Keratinocyte (primary cell): ENCODE measurements at regions not wholly inside any gene's neighbourhood (a gene's known extent, or its start where the extent isn't known, plus 50 kb on each side); places are given as distances from the start of the nearest gene placed in this dataset.
"Not testable (repeated sequence)": the region's sequence is repeated elsewhere in the genome, so short reads cannot be mapped to it uniquely, and the experiment has no call there.

Experiments
- DNase-seq: peaks from one replicate; pipeline ENCODE4 v3.0.0-alpha.2; 2011; ENCODE audit warnings: low read depth, missing footprints, low spot score
- FAIRE-seq: peaks from 2 replicates; lab custom pipeline; 2011; peaks lifted over from hg19 to GRCh38; lab: Jason Lieb, UNC
- H2AFZ ChIP-seq: 2 replicates; pipeline ENCODE4 v1.6.0; 2012; ENCODE audit warnings: low read length, control low read depth, inconsistent platforms; ENCODE audit not compliant: control insufficient read depth
- H3K27ac ChIP-seq: 2 replicates; pipeline ENCODE4 v1.5.1; 2011; ENCODE audit warnings: low read length; ENCODE audit not compliant: control insufficient read depth, insufficient read depth
- H3K27me3 ChIP-seq: 3 replicates; pipeline ENCODE4 v1.6.0; 2011; ENCODE audit warnings: low read length; ENCODE audit not compliant: control insufficient read depth, insufficient read depth; ENCODE audit errors: extremely low read depth
- H3K36me3 ChIP-seq, 2 experiments: 2 replicates in 1 of 2; 3 replicates in 1 of 2; pipeline ENCODE4 v1.5.1; 2011; ENCODE audit warnings: low read length in 2 of 2, mild to moderate bottlenecking in 1 of 2; ENCODE audit not compliant: control insufficient read depth in 2 of 2, insufficient read depth in 2 of 2; ENCODE audit errors: extremely low read depth in 1 of 2
- H3K4me1 ChIP-seq: 3 replicates; pipeline ENCODE4 v1.5.1; 2011; ENCODE audit warnings: low read length; ENCODE audit not compliant: control insufficient read depth, insufficient read depth; ENCODE audit errors: extremely low read depth
- H3K4me2 ChIP-seq: 3 replicates; pipeline ENCODE4 v1.6.0; 2011; ENCODE audit warnings: low read depth, low read length; ENCODE audit not compliant: control insufficient read depth, insufficient read depth; ENCODE audit errors: extremely low read depth
- H3K4me3 ChIP-seq, 3 experiments: fragments of 200-600 bp in 1 of 3; sonication (generic) in 1 of 3; 2 replicates in 2 of 3; 3 replicates in 1 of 3; pipeline ENCODE4 v1.5.1; 2011 to 2016; ENCODE audit warnings: low read length in 3 of 3, mild to moderate bottlenecking in 3 of 3, control low read depth in 2 of 3, inconsistent platforms in 1 of 3, low read depth in 1 of 3, mixed read lengths in 1 of 3, mixed run types in 1 of 3, moderate library complexity in 1 of 3; ENCODE audit not compliant: control insufficient read depth in 2 of 3, insufficient read depth in 2 of 3; ENCODE audit errors: extremely low read depth in 1 of 3
- H3K79me2 ChIP-seq: 2 replicates; pipeline ENCODE4 v1.6.0; 2012; ENCODE audit warnings: low read length; ENCODE audit not compliant: control insufficient read depth, insufficient read depth
- H3K9ac ChIP-seq: 3 replicates; pipeline ENCODE4 v1.6.0; 2011; ENCODE audit warnings: low read length; ENCODE audit not compliant: control insufficient read depth, insufficient read depth; ENCODE audit errors: extremely low read depth
- H3K9me1 ChIP-seq: 3 replicates; pipeline ENCODE4 v1.6.0; 2011; ENCODE audit warnings: low read length; ENCODE audit not compliant: control insufficient read depth, insufficient read depth; ENCODE audit errors: extremely low read depth
- H3K9me3 ChIP-seq: 2 replicates; pipeline ENCODE4 v1.5.1; 2012; ENCODE audit warnings: low read depth, low read length; ENCODE audit not compliant: control insufficient read depth
- H4K20me1 ChIP-seq: 3 replicates; pipeline ENCODE4 v1.6.0; 2011; ENCODE audit warnings: low read length; ENCODE audit not compliant: control insufficient read depth, insufficient read depth; ENCODE audit errors: extremely low read depth
- CTCF ChIP-seq, 3 experiments: IDR thresholded peaks in 1 of 3; conservative IDR thresholded peaks in 1 of 3; optimal IDR thresholded peaks in 1 of 3; 2 replicates in 2 of 3; 3 replicates in 1 of 3; pipeline versions ENCODE3 to v1.5.1; 2011; ENCODE audit warnings: low read length in 3 of 3, mild to moderate bottlenecking in 3 of 3, moderate library complexity in 2 of 3, control low read depth in 1 of 3, inconsistent platforms in 1 of 3; ENCODE audit not compliant: insufficient read depth in 2 of 3; ENCODE audit errors: extremely low read depth in 1 of 3
- EZH2 ChIP-seq: IDR thresholded peaks from one replicate; pipeline ENCODE4 v1.6.1; 2012; ENCODE audit warnings: inconsistent platforms, mild to moderate bottlenecking, low read length, moderate library complexity
- dilution Hi-C: fragments of 300-500 bp; cut with MboI; formaldehyde crosslinking; loops from one replicate; pipeline ENCODE4 v1.7.0; 2020; ENCODE audit warnings: low sequenced_read_pairs; ENCODE audit not compliant: extremely low pct_ligation_motif_present

GRCh38 chr2:78260861-78261260 lies 738.7 kb upstream of the LRRTM4 start:
- no peaks in the 10 kb centered on the region for H3K36me3 ChIP-seq
- H3K4me3 ChIP-seq, result no peak overlapping the region
- H3K27me3 ChIP-seq, result no peaks in the 10 kb centered on the region
- H3K27ac ChIP-seq, result no peak overlapping the region
- H3K4me2 ChIP-seq, result no peak overlapping the region
- no peaks in the 10 kb centered on the region for H3K4me1 ChIP-seq
- no peak overlapping the region for H2AFZ ChIP-seq
- TF ChIP-seq EZH2, result no peak
- no peak for TF ChIP-seq CTCF (optimal IDR thresholded peaks at IDR 0.05 in 1 of 3, IDR thresholded peaks at IDR 0.05 in 1 of 3, conservative IDR thresholded peaks at IDR 0.05 in 1 of 3; ENCODE audit: extremely low read depth in 1 of 3, insufficient read depth in 2 of 3, low read length in 3 of 3)
- H3K9ac ChIP-seq, result no peak overlapping the region
- FAIRE-seq (no peak), DNase-seq (no peak)
- H3K9me3 ChIP-seq, result no peaks in the 10 kb centered on the region
- dilution Hi-C loops, result no loop called here
- H3K9me1 ChIP-seq, result no peaks in the 10 kb centered on the region
- H3K79me2 ChIP-seq, result no peaks in the 10 kb centered on the region
- no peaks in the 10 kb centered on the region for H4K20me1 ChIP-seq

- no peaks in the 10 kb centered on the region for H3K27me3 ChIP-seq
- DNase-seq, result no peak
- TF ChIP-seq EZH2 (no peak), CTCF (optimal IDR thresholded peaks at IDR 0.05 in 1 of 3, IDR thresholded peaks at IDR 0.05 in 1 of 3, conservative IDR thresholded peaks at IDR 0.05 in 1 of 3; ENCODE audit: extremely low read depth in 1 of 3, insufficient read depth in 2 of 3, low read length in 3 of 3) (no peak)
- no peaks in the 10 kb centered on the region for H3K79me2 ChIP-seq
- no peak overlapping the region for H3K4me3 ChIP-seq
- no peaks in the 10 kb centered on the region for H3K36me3 ChIP-seq
- no peaks in the 10 kb centered on the region for H3K9me3 ChIP-seq
- no peak overlapping the region for H3K9ac ChIP-seq
- H3K4me1 ChIP-seq, result no peaks in the 10 kb centered on the region
- H3K4me2 ChIP-seq, result no peak overlapping the region
- no peaks in the 10 kb centered on the region for H3K9me1 ChIP-seq
- dilution Hi-C loops, result no loop called here
- H4K20me1 ChIP-seq, result no peaks in the 10 kb centered on the region
- no peak overlapping the region for H3K27ac ChIP-seq
- no peak for FAIRE-seq
- H2AFZ ChIP-seq, result no peak overlapping the region
Observed at GRCh38 chr2:78261454-78261853, 739.3 kb upstream of the LRRTM4 start.

- H3K79me2 ChIP-seq, H4K20me1 ChIP-seq, H3K27me3 ChIP-seq, H3K4me2 ChIP-seq, FAIRE-seq, DNase-seq, H3K9me1 ChIP-seq, H3K36me3 ChIP-seq, H3K4me1 ChIP-seq, dilution Hi-C loops, H3K9me3 ChIP-seq, H3K4me3 ChIP-seq, H3K27ac ChIP-seq, H2AFZ ChIP-seq, H3K9ac ChIP-seq: not testable (repeated sequence)
Observed at GRCh38 chr2:78262089-78262488, 739.9 kb upstream of the LRRTM4 start.
